ENCODE measurements at regions not wholly inside any gene's neighbourhood (a gene's known extent, or its start where the extent isn't known, plus 50 kb on each side); places are given as distances from the start of the nearest gene placed in this dataset.

GRCh38 chrX:5568934-5569333, 659.7 kb downstream of the NLGN4X start:
- H3K9ac ChIP-seq (ENCODE audit: insufficient read depth in 1 of 2, low read depth in 2 of 2, low read length in 2 of 2) = no peak overlapping the region
- H3K9me3 ChIP-seq (replicated peaks; ENCODE audit: control insufficient read depth, insufficient read depth, low read depth, low read length) = no peaks in the 10 kb centered on the region
- H3K4me2 ChIP-seq (ENCODE audit: insufficient read depth, low read length) = no peak overlapping the region
- BruUV-seq (replicated peaks) = no TSS peak
- POLR2A ChIA-PET = no interaction called here
- H3K9me1 ChIP-seq (ENCODE audit: control insufficient read depth, insufficient read depth, low read length) = no peaks in the 10 kb centered on the region
- H3K4me1 ChIP-seq (replicated peaks in 1 of 2; ENCODE audit: control insufficient read depth in 2 of 2, insufficient read depth in 2 of 2, low read length in 2 of 2) = no peaks in the 10 kb centered on the region
- ATAC-seq (no peak), FAIRE-seq (no peak), DNase-seq (ENCODE audit: extremely low read depth in 1 of 4, low spot score in 3 of 4) (no peak)
- H3K4me3 ChIP-seq = no peak overlapping the region
- no peaks in the 10 kb centered on the region for H3K36me3 ChIP-seq (ENCODE audit: control insufficient read depth, insufficient read depth, low read length)
- in situ Hi-C loops (cut with MboI) (no loop called here), intact Hi-C loops (cut with micrococcal nuclease) (no loop called here)
- no peak overlapping the region for H3K27ac ChIP-seq (ENCODE audit: extremely low read depth, low read depth, low read length)
- CTCF ChIA-PET (ENCODE audit: low intra/inter-chr PET ratio) = no interaction called here
- H4K20me1 ChIP-seq (replicated peaks; ENCODE audit: control insufficient read depth, insufficient read depth, low read length) = no peaks in the 10 kb centered on the region
- 0% methylated on average over 3 of the region's 3 CpGs for WGBS (ENCODE audit: insufficient coverage, low coverage, missing lambda C conversion rate)
- H2AFZ ChIP-seq (ENCODE audit: low read depth, low read length) = no peak overlapping the region
- H3K79me2 ChIP-seq (ENCODE audit: control insufficient read depth, insufficient read depth, low read length) = no peaks in the 10 kb centered on the region
- H3K27me3 ChIP-seq (ENCODE audit: control insufficient read depth in 2 of 2, insufficient read depth in 2 of 2, low read length in 2 of 2) = no peaks in the 10 kb centered on the region
- no peak for TF ChIP-seq DMBX1 (CRISPR knock-in tag; IDR thresholded peaks at IDR 0.05; ENCODE audit: borderline replicate concordance)

- H3K36me3 ChIP-seq (ENCODE audit: control insufficient read depth, insufficient read depth, low read length) = no peaks in the 10 kb centered on the region
- H3K27ac ChIP-seq (ENCODE audit: extremely low read depth, low read depth, low read length) = no peak overlapping the region
- H3K79me2 ChIP-seq (ENCODE audit: control insufficient read depth, insufficient read depth, low read length) = no peaks in the 10 kb centered on the region
- no TSS peak for BruUV-seq (replicated peaks)
- H3K9ac ChIP-seq (ENCODE audit: insufficient read depth in 1 of 2, low read depth in 2 of 2, low read length in 2 of 2) = no peak overlapping the region
- H3K27me3 ChIP-seq (ENCODE audit: control insufficient read depth in 2 of 2, insufficient read depth in 2 of 2, low read length in 2 of 2) = no peaks in the 10 kb centered on the region
- ChIA-PET POLR2A (no interaction called here), CTCF (ENCODE audit: low intra/inter-chr PET ratio) (no interaction called here)
- H3K9me1 ChIP-seq (ENCODE audit: control insufficient read depth, insufficient read depth, low read length) = no peaks in the 10 kb centered on the region
- in situ Hi-C loops (cut with MboI) = no loop called here
- DNase-seq (ENCODE audit: extremely low read depth in 1 of 4, low spot score in 3 of 4) (no peak), ATAC-seq (no peak), FAIRE-seq (no peak)
- no peak overlapping the region for H2AFZ ChIP-seq (ENCODE audit: low read depth, low read length)
- no peaks in the 10 kb centered on the region for H3K4me1 ChIP-seq (replicated peaks in 1 of 2; ENCODE audit: control insufficient read depth in 2 of 2, insufficient read depth in 2 of 2, low read length in 2 of 2)
- 0% methylated on average over 2 of the region's 2 CpGs for WGBS (ENCODE audit: insufficient coverage, low coverage, missing lambda C conversion rate)
- no peaks in the 10 kb centered on the region for H4K20me1 ChIP-seq (replicated peaks; ENCODE audit: control insufficient read depth, insufficient read depth, low read length)
- intact Hi-C loops (cut with micrococcal nuclease) = no loop called here
- H3K4me3 ChIP-seq = no peak overlapping the region
- no peaks in the 10 kb centered on the region for H3K9me3 ChIP-seq (replicated peaks; ENCODE audit: control insufficient read depth, insufficient read depth, low read depth, low read length)
- H3K4me2 ChIP-seq (ENCODE audit: insufficient read depth, low read length) = no peak overlapping the region
- TF ChIP-seq ID3 (CRISPR knock-in tag; IDR thresholded peaks at IDR 0.05) (no peak), ID3 (tag; IDR thresholded peaks at IDR 0.05) (no peak)
Observed at GRCh38 chrX:5559386-5559785, 669.3 kb downstream of the NLGN4X start.
